ENCODE measurements at regions not wholly inside any gene's neighbourhood (a gene's known extent, or its start where the extent isn't known, plus 50 kb on each side); places are given as distances from the start of the nearest gene placed in this dataset.

GRCh38 chr15:70306582-70306981 is 208.9 kb upstream of the TLE3 start:
- TF ChIP-seq TBL1XR1 (IDR thresholded peaks at IDR 0.05; ENCODE audit: low read length in 2 of 2) (no peak), CTCF (IDR thresholded peaks at IDR 0.05 in 2 of 3, conservative IDR thresholded peaks at IDR 0.05 in 1 of 3; ENCODE audit: insufficient read depth in 2 of 3, low read depth in 1 of 3, low read length in 3 of 3) (no peak), USF2 (CRISPR knock-in tag; IDR thresholded peaks at IDR 0.05) (no peak), SMARCC2 (IDR thresholded peaks at IDR 0.05; ENCODE audit: low read depth) (no peak), RFX5 (IDR thresholded peaks at IDR 0.05; ENCODE audit: low read depth, low read length) (no peak), POLR2AphosphoS5 (IDR thresholded peaks at IDR 0.05; ENCODE audit: control insufficient read depth, insufficient read depth, low read depth, low read length) (no peak), TRIM24 (IDR thresholded peaks at IDR 0.05) (no peak), BDP1 (IDR thresholded peaks at IDR 0.05; ENCODE audit: insufficient read depth, insufficient read length) (no peak)
